SW480 (cell line): ENCODE measurements at regions not wholly inside any gene's neighbourhood (a gene's known extent, or its start where the extent isn't known, plus 50 kb on each side); places are given as distances from the start of the nearest gene placed in this dataset.

ENCODE experiments used
- DNase-seq: peaks from one replicate; pipeline ENCODE4 v3.0.0-alpha.2; 2016; ENCODE audit warnings: low spot score

GRCh38 chr15:31510057-31510456 lies 183.4 kb downstream of the KLF13 start:
- no peak for DNase-seq

- no peak for DNase-seq
Observed at GRCh38 chr15:31511707-31512310, 185.2 kb downstream of the KLF13 start.

- DNase-seq = no peak
Observed at GRCh38 chr15:31513178-31513577, 186.5 kb downstream of the KLF13 start.

GRCh38 chr15:31516440-31516839 lies 189.8 kb downstream of the KLF13 start:
- DNase-seq = no peak

GRCh38 chr15:31516874-31517273 lies 190.2 kb downstream of the KLF13 start:
- no peak for DNase-seq

GRCh38 chr15:31517711-31518110 lies 191.1 kb downstream of the KLF13 start:
- DNase-seq = no peak

- no peak for DNase-seq
Observed at GRCh38 chr15:31522028-31522427, 195.4 kb downstream of the KLF13 start.

- no peak for DNase-seq
Observed at GRCh38 chr15:31523027-31523654, 196.5 kb downstream of the KLF13 start.

- DNase-seq = no peak
Observed at GRCh38 chr15:31523655-31524049, 197.0 kb downstream of the KLF13 start.

GRCh38 chr15:31525185-31525695 lies 198.6 kb downstream of the KLF13 start:
- DNase-seq = no peak

- DNase-seq = no peak
Observed at GRCh38 chr15:31525988-31526665, 199.5 kb downstream of the KLF13 start.

- DNase-seq = no peak
Observed at GRCh38 chr15:31526916-31527690, 200.5 kb downstream of the KLF13 start.

GRCh38 chr15:31528846-31529245 lies 202.2 kb downstream of the KLF13 start:
- no peak for DNase-seq

GRCh38 chr15:31537770-31538592 lies 211.3 kb downstream of the KLF13 start:
- DNase-seq = no peak

GRCh38 chr15:31540633-31541032 lies 214.0 kb downstream of the KLF13 start:
- DNase-seq = no peak

GRCh38 chr15:31544361-31544760 lies 217.7 kb downstream of the KLF13 start:
- DNase-seq = no peak

GRCh38 chr15:31545257-31545656 lies 218.6 kb downstream of the KLF13 start:
- no peak for DNase-seq

- DNase-seq = no peak
Observed at GRCh38 chr15:31550211-31550977, 223.8 kb downstream of the KLF13 start.

- no peak for DNase-seq
Observed at GRCh38 chr15:31551323-31551722, 224.7 kb downstream of the KLF13 start.

- no peak for DNase-seq
Observed at GRCh38 chr15:31552482-31553099, 226.0 kb downstream of the KLF13 start.
